Small intestine (tissue), 7 donors: ENCODE measurements at regions not wholly inside any gene's neighbourhood (a gene's known extent, or its start where the extent isn't known, plus 50 kb on each side); places are given as distances from the start of the nearest gene placed in this dataset.
"Not testable (repeated sequence)": the region's sequence is repeated elsewhere in the genome, so short reads cannot be mapped to it uniquely, and the experiment has no call there.

Experiments used
- DNase-seq, 2 donors: peaks; one replicate each; pipeline versions ENCODE4 v3.0.0 to v3.0.0-alpha.2; 2013
- FAIRE-seq: peaks from 2 replicates; lab custom pipeline; 2012; peaks lifted over from hg19 to GRCh38; lab: Jason Lieb, UNC
- H3K27ac ChIP-seq, 3 donors: one replicate each; pipeline ENCODE4 v1.5.1; 2013; ENCODE audit warnings: low read length in 2 of 3, mild to moderate bottlenecking in 2 of 3, control low read depth in 1 of 3, inconsistent platforms in 1 of 3, low read depth in 1 of 3, moderate library complexity in 1 of 3
- H3K27me3 ChIP-seq, 3 donors: one replicate each; pipeline ENCODE4 v1.6.1; 2013; ENCODE audit warnings: low read length in 3 of 3, inconsistent platforms in 1 of 3; ENCODE audit not compliant: control insufficient read depth in 3 of 3, insufficient read depth in 3 of 3
- H3K36me3 ChIP-seq, 3 donors: one replicate each; pipeline ENCODE4 v1.6.1; 2013; ENCODE audit warnings: low read length in 3 of 3, inconsistent platforms in 1 of 3, low read depth in 1 of 3, mild to moderate bottlenecking in 1 of 3, moderate library complexity in 1 of 3; ENCODE audit not compliant: control insufficient read depth in 3 of 3, insufficient read depth in 2 of 3
- H3K4me1 ChIP-seq, 3 donors: one replicate each; pipeline ENCODE4 v1.6.1; 2013; ENCODE audit warnings: low read length in 2 of 3, inconsistent platforms in 1 of 3, low read depth in 1 of 3, mild to moderate bottlenecking in 1 of 3, moderate library complexity in 1 of 3; ENCODE audit not compliant: control insufficient read depth in 3 of 3, insufficient read depth in 2 of 3
- H3K4me3 ChIP-seq, 3 donors: one replicate each; pipeline ENCODE4 v1.5.1; 2013; ENCODE audit warnings: low read length in 3 of 3, control low read depth in 1 of 3, inconsistent platforms in 1 of 3, low read depth in 1 of 3, mild to moderate bottlenecking in 1 of 3, moderate library complexity in 1 of 3
- H3K9me3 ChIP-seq, 2 donors: one replicate each; pipeline ENCODE4 v1.6.1; 2013; ENCODE audit warnings: low read depth in 1 of 2, low read length in 1 of 2; ENCODE audit not compliant: control insufficient read depth in 2 of 2, insufficient read depth in 1 of 2
- WGBS, 3 donors: extraction: QIAGEN DNeasy Blood & Tissue Kit; methylation state at CpG; one replicate each; pipeline ENCODE4 v1.1.7; 2013; 5-methylcytosine and 5-hydroxymethylcytosine counted together
- donor health status: healthy with polysubstance abuse.
- donor health status: control.
- donor health status: control.
- donor health status: Bipolar disorder and iron deficiency.
- donor health status: healthy.

DNA sequence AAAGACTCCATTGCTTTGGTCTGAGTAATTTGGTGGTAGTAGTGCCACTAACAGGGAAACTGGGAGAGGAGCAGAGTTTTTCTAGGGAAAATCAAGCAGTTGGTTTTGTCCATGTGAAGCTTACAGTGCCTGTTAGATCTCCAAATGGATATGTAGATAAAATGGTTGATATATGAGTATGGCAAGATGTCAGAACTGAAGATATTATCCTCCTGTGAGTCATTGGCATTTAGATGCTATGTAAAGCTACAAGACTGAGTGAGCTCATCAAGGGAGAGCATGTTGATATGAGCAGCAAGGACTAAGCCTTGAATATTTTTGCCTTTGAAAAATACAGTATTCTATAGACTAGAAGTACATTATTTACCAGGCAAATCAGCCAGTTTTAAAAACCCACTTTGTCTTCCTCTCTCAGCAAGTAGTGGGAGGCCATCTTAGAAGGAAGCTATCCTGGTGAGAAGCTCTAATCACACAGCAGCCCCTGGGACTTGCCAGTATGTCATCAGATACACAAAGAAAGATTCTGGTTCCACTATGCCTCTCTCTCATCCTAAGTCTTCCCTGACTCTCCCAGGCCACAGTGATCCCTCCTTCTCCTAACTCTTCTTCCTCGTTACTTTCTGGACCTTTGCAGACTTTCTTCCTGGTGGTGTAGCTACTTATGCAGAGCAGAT lies 77.4 kb upstream of the ANKRD28 start:
- Histone ChIP-seq H3K4me3 (no peak overlapping the region), H3K9me3 (peaks cover 0 to 9% of the 10 kb centered on the region in 2 donors), H3K36me3 (peaks cover 0 to 10% (median 0%) of the 10 kb centered on the region in 3 donors), H3K27me3 (no peaks in the 10 kb centered on the region), H3K27ac (no peak overlapping the region), H3K4me1 (no peaks in the 10 kb centered on the region)
- FAIRE-seq, result no peak
- DNase-seq, result no peak
- WGBS, 3 donors, result 63 to 69% (median 69%) methylated on average over 1 of the region's 1 CpG

GRCh38 chr3:15876669-15877068 lies 78.9 kb upstream of the ANKRD28 start:
- Histone ChIP-seq H3K4me1 (no peaks in the 10 kb centered on the region), H3K27ac (no peak overlapping the region), H3K27me3 (no peaks in the 10 kb centered on the region), H3K36me3 (peaks cover 0 to 10% (median 0%) of the 10 kb centered on the region in 3 donors), H3K4me3 (no peak overlapping the region), H3K9me3 (peaks cover 0 to 9% of the 10 kb centered on the region in 2 donors)
- FAIRE-seq (no peak), DNase-seq (no peak)
- WGBS, 3 donors, result 71 to 90% (median 76%) methylated on average over 1 of the region's 1 CpG

GRCh38 chr3:15877813-15878212 lies 80.0 kb upstream of the ANKRD28 start:
- H3K9me3 ChIP-seq, result peaks cover 0 to 9% of the 10 kb centered on the region in 2 donors
- no peaks in the 10 kb centered on the region for H3K27me3 ChIP-seq
- DNase-seq, result no peak
- H3K4me3 ChIP-seq, result no peak overlapping the region
- peaks cover 0 to 10% (median 0%) of the 10 kb centered on the region in 3 donors for H3K36me3 ChIP-seq
- no peaks in the 10 kb centered on the region for H3K4me1 ChIP-seq
- WGBS, 3 donors, result 96 to 99% (median 97%) methylated on average over 17 to 20 of the region's 20 CpGs
- H3K27ac ChIP-seq, result no peak overlapping the region
- FAIRE-seq, result no peak

DNA sequence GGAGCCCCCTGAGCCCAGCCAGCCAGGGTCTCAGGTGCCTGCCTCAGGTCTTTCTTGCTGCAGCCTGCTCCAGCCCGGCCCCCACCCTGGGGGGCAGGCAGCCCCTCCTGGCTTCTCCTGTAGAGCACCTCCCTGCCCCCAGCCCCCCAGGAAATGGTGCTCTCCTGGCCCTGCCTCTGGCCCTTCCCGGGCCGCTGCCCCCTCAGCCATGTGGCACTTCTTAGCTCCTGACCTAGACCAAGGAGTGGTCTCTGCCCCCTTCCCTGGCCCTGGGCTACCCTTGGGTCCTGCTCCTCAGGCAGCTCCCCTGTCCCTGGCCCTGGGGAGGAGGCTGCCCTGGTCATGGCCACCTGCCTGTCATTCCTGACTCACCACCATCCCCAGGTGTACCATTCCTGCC lies 82.0 kb upstream of the ANKRD28 start:
- not testable (repeated sequence) for DNase-seq, FAIRE-seq, H3K27me3 ChIP-seq, H3K4me1 ChIP-seq, H3K4me3 ChIP-seq, H3K9me3 ChIP-seq, H3K27ac ChIP-seq
- peaks cover 0 to 10% (median 0%) of the 10 kb centered on the region in 3 donors for H3K36me3 ChIP-seq
- 82 to 90% (median 85%) methylated on average over 3 of the region's 3 CpGs for WGBS, 3 donors

GRCh38 chr3:15882577-15882976 lies 84.8 kb upstream of the ANKRD28 start:
- WGBS, 3 donors, result 57 to 69% (median 58%) methylated on average over 2 of the region's 2 CpGs
- no peak for FAIRE-seq
- Histone ChIP-seq H3K4me3 (no peak overlapping the region), H3K27me3 (no peaks in the 10 kb centered on the region), H3K9me3 (peaks cover 0 to 16% of the 10 kb centered on the region in 2 donors), H3K4me1 (no peaks in the 10 kb centered on the region), H3K36me3 (peaks cover 0 to 10% (median 0%) of the 10 kb centered on the region in 3 donors), H3K27ac (no peak overlapping the region)
- no peak for DNase-seq

DNA sequence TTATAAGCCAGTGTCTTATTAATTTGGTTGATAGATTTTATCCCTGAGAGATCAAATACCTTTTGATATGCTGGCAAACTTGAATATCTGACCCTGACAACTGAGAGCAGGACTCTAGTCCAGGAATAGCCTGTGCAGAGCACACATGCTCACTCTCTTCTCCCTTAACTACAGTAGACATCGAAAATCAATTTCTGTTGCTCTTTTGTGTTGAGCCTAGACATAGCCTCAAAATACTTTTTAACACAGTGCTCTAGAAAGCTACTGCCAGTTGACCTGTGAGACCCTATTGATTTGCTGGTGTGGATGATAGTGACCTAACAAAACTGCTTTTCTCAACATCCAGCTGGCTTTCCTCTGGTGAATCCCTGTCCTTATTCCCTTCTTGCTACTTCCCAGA lies 86.4 kb upstream of the ANKRD28 start:
- Histone ChIP-seq H3K4me1 (no peaks in the 10 kb centered on the region), H3K4me3 (no peak overlapping the region), H3K9me3 (peaks cover 0 to 7% of the 10 kb centered on the region in 2 donors), H3K27me3 (no peaks in the 10 kb centered on the region), H3K27ac (no peak overlapping the region), H3K36me3 (no peaks in the 10 kb centered on the region)
- DNase-seq (no peak), FAIRE-seq (no peak)
- WGBS, 3 donors, result 83 to 93% (median 92%) methylated on average over 1 of the region's 1 CpG

DNA sequence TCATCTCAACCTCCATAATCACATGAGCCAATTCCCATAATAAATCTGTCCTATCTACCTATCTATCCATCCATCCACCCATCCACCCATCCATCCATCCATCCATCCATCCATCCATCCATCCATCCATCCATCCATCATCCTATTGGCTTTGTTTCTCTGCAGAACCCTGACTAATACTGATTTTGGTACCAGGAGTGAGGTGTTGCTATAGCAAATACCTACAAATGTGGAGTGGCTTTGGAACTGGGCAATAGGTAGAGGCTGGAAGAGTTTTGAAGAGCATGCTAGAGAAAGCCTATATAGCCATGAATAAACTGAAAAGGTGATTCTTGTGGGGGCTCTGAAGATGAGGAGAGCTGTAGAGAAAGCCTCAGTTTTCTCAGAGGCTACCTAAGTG lies 88.7 kb upstream of the ANKRD28 start:
- FAIRE-seq, result no peak
- no peak for DNase-seq

GRCh38 chr3:15887261-15887660 lies 89.5 kb upstream of the ANKRD28 start:
- Histone ChIP-seq H3K27me3 (no peaks in the 10 kb centered on the region), H3K27ac (no peak overlapping the region), H3K36me3 (no peaks in the 10 kb centered on the region), H3K9me3 (peaks cover 0 to 7% of the 10 kb centered on the region in 2 donors), H3K4me1 (no peaks in the 10 kb centered on the region), H3K4me3 (no peak overlapping the region)
- DNase-seq, result no peak
- FAIRE-seq, result no peak

More for the DNA sequence above, 88.7 kb upstream of the ANKRD28 start:
- Histone ChIP-seq H3K27ac (no peak overlapping the region), H3K9me3 (peaks cover 0 to 7% of the 10 kb centered on the region in 2 donors), H3K4me3 (no peak overlapping the region), H3K27me3 (no peaks in the 10 kb centered on the region), H3K36me3 (no peaks in the 10 kb centered on the region), H3K4me1 (no peaks in the 10 kb centered on the region)

- H3K27me3 ChIP-seq, result no peaks in the 10 kb centered on the region
- no peaks in the 10 kb centered on the region for H3K4me1 ChIP-seq
- no peak overlapping the region for H3K27ac ChIP-seq
- no peak overlapping the region for H3K4me3 ChIP-seq
- H3K9me3 ChIP-seq, result peaks cover 0 to 7% of the 10 kb centered on the region in 2 donors
- FAIRE-seq, result no peak
- no peaks in the 10 kb centered on the region for H3K36me3 ChIP-seq
- no peak for DNase-seq
Measured at GRCh38 chr3:15889936-15890335, 92.2 kb upstream of the ANKRD28 start.
